ENCODE measurements at regions not wholly inside any gene's neighbourhood (a gene's known extent, or its start where the extent isn't known, plus 50 kb on each side); places are given as distances from the start of the nearest gene placed in this dataset.

DNA sequence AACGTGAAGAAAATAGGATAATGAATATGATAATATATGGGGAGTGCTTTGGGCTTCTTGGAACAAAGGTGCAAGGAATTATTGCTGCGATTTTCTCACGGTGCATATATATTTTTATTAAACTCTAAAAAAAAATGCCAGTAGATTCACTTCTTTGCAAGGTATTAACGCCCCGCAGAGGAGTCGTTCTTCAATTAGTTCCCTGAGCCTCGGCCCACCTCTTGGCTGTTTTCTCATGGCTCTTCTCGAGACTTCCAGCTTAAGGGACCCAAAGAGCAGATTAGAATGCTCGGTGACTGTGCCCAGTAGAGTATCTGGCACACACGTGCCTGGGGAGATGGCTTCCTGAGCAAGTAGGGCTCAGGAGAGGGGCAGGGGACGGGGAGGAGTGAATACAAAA is 367.4 kb downstream of the MID1IP1 start:
- DNase-seq (ENCODE audit: insufficient read length) = no peak
- no peak for FAIRE-seq

DNA sequence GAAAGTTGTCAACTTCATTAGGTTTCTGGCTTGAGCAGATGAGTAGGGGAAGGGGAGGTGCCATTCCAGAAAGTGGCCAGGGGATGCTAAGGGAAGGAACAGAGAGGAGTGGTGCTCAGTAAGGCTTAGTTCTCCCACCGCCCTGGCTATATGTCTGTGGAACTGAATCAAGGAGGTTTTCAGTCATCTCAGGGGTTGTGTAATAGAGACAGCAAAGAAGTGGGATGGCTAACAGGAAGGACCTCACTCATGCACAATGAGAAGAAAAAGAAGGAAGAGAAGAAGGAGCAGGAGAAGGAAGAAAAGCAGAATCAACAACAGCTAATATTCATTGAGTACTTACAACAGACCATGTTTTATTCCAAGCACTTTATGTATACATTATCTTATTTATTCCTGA is 368.7 kb downstream of the MID1IP1 start:
- FAIRE-seq (no peak), DNase-seq (ENCODE audit: insufficient read length) (no peak)
- TF ChIP-seq TAF1 (IDR thresholded peaks at IDR 0.05; ENCODE audit: borderline replicate concordance, low read depth, low read length) (no peak), POLR2AphosphoS5 (IDR thresholded peaks at IDR 0.05; ENCODE audit: low read depth, low read length) (no peak), POLR2A (IDR thresholded peaks at IDR 0.05; ENCODE audit: low read depth, low read length) (no peak)

More for the DNA sequence above, 367.4 kb downstream of the MID1IP1 start:
- TF ChIP-seq POLR2AphosphoS5 (IDR thresholded peaks at IDR 0.05; ENCODE audit: low read depth, low read length) (no peak), TAF1 (IDR thresholded peaks at IDR 0.05; ENCODE audit: borderline replicate concordance, low read depth, low read length) (no peak), POLR2A (IDR thresholded peaks at IDR 0.05; ENCODE audit: low read depth, low read length) (no peak)

DNA sequence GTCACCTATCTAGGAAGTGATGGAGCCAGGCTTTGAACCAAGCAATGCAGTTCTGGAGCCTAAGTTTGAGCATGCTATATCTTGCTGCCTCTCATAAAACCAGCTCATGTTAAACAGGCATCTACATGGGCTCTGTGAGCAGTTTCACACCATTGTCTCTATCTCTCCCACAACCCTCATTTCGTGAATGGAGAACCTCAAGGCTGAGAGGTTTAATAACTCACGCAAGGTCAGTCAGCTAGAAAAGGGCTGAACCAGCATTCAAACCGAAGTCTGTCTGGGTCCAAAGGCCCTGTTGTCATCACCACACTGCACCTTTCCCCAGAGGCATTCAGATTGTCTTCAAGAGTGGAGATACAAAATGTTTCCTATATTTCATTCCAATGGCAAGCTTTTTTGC is 369.2 kb downstream of the MID1IP1 start:
- TF ChIP-seq TAF1 (IDR thresholded peaks at IDR 0.05; ENCODE audit: borderline replicate concordance, low read depth, low read length) = no peak
- no peak for TF ChIP-seq POLR2AphosphoS5 (IDR thresholded peaks at IDR 0.05; ENCODE audit: low read depth, low read length)
- TF ChIP-seq POLR2A (IDR thresholded peaks at IDR 0.05; ENCODE audit: low read depth, low read length) = no peak
- no peak for DNase-seq (ENCODE audit: insufficient read length)
- FAIRE-seq = no peak

DNA sequence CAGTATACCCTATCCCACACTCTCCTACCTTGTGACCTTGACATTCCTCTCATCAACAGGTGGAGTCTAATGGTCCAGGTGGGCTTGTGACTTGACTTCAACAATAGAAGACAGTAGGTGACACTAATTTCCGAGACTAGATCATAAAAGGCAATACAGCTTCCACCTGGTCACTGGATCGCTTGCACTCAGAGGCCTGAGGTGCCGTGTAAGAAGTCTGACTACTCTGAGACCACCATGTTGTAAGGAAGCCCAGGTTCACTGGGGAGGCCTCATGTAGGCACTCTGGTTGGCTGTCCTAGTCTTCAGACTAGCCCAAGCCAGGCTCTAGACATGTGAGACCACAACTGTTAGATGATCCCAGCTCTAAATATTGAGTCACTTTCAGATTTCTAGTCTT is 370.4 kb downstream of the MID1IP1 start:
- DNase-seq (ENCODE audit: insufficient read length) (no peak), FAIRE-seq (no peak)
- TF ChIP-seq POLR2A (IDR thresholded peaks at IDR 0.05; ENCODE audit: low read depth, low read length) (no peak), TAF1 (IDR thresholded peaks at IDR 0.05; ENCODE audit: borderline replicate concordance, low read depth, low read length) (no peak), POLR2AphosphoS5 (IDR thresholded peaks at IDR 0.05; ENCODE audit: low read depth, low read length) (no peak)

DNA sequence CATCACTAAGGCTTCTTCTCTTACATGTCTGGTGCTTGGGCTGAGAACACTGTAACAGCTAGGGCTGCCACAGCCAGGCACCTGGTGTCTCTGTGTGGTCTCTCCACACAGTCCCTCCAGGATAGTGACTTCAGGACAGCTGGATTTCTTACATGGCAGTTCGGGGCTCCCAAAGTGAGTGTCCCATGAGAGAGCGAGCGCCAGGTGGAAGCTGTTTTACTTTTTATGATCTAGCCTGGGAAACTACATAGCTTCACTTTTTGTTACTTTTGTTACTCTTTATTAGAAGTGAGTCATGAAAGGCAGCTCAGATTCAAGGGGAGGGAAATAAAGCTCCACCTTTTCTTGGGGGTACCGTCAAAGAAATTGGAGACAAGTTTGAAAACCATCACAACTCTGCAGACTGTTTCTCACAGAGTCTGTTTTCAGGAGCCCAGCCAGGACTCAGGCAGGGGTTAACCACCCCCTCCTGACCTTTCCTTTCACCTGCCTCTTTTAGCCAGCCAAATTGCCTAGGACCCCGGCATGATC is 373.0 kb downstream of the MID1IP1 start:
- TF ChIP-seq TAF1 (IDR thresholded peaks at IDR 0.05; ENCODE audit: borderline replicate concordance, low read depth, low read length) (no peak), POLR2AphosphoS5 (IDR thresholded peaks at IDR 0.05; ENCODE audit: low read depth, low read length) (no peak), POLR2A (IDR thresholded peaks at IDR 0.05; ENCODE audit: low read depth, low read length) (no peak)
- no peak for DNase-seq (ENCODE audit: insufficient read length)
- no peak for FAIRE-seq

DNA sequence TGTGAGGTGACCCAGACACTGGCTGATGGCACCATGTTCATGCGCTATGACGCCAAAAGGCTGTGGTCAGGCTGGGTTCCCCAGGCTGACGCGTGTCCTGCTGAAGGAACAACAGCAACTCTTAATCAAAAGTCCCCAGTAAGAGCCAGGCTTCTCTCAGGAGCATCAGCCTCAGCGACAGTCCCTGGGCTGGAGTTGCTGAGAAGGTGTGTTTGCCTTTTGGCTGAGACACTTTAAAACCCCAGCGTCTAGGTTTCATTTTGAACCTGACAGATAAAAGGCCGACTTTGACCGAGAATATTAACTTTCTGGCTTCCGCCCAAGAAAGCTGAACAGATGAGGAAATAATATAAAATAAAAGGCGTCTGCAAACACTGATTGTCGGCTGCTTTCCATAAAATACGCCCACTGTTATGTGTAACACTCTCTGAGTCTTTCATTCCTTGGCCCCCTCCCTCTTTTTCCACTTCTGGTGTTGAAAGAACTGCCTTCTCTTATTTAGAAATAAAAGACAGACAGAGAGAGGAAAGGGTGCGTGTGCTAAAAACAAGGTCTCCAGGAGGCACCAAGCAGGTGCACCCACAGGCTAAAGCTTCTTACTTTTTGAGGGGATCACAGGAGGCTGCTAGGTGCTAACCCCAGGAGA is 373.6 kb downstream of the MID1IP1 start:
- TF ChIP-seq TAF1 (IDR thresholded peaks at IDR 0.05; ENCODE audit: borderline replicate concordance, low read depth, low read length) (no peak), POLR2AphosphoS5 (IDR thresholded peaks at IDR 0.05; ENCODE audit: low read depth, low read length) (no peak), POLR2A (IDR thresholded peaks at IDR 0.05; ENCODE audit: low read depth, low read length) (no peak)
- DNase-seq (ENCODE audit: insufficient read length) = no peak
- peak; percentile 5 for FAIRE-seq

DNA sequence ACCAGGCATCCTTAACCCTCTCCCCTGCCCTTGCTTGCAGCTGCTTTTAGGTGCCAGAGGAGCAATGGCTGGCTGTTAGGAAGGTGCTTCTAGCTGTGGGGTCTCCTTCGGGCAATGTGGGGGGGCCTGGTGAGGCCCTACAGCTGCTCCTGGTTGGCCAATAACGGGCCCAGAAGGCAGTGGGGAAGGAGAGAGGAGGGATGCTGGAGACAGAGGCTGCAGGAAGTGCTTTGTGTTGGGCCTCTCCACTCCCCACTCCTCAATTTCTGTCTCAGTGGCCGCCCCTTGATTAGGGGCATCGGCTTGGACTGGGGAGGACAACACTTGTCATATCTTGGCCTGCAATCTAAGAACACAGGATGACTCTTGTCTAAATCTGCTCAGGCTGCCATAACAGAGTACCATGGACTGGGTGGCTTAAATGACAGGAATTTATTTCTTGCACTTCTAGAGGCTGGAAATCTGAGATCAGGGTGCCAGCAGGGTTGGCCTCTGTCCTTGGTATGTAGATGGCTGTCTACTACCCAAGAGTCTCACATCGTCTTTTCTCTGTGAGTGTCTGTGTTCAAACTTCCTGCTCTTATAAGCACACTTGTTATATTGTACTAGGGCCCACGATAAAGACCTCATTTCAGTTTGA is 374.3 kb downstream of the MID1IP1 start:
- FAIRE-seq (no peak), DNase-seq (ENCODE audit: insufficient read length) (no peak)
- TF ChIP-seq POLR2AphosphoS5 (IDR thresholded peaks at IDR 0.05; ENCODE audit: low read depth, low read length) (no peak), TAF1 (IDR thresholded peaks at IDR 0.05; ENCODE audit: borderline replicate concordance, low read depth, low read length) (no peak), POLR2A (IDR thresholded peaks at IDR 0.05; ENCODE audit: low read depth, low read length) (no peak)

DNA sequence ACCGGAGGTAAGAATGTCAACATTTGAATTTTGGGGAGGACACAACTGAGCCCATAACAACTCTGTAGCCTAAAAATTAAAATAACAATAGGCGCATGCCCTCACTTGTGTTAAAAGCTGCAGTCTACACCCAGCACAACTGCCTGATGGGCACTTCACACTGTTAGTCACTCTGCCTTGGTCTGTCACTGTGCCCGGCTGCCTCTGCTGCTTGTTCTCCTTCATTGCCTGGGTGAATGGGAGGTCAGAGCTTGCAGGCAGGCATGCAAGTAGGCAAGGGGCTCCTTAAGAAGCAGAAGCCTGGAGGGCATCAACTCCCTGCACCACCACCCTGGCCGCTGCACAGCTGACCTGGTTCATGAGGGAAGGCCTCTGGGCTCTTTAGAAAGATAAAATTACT is 374.8 kb downstream of the MID1IP1 start:
- FAIRE-seq (no peak), DNase-seq (ENCODE audit: insufficient read length) (no peak)
- no peak for TF ChIP-seq POLR2A (IDR thresholded peaks at IDR 0.05; ENCODE audit: low read depth, low read length)
- no peak for TF ChIP-seq POLR2AphosphoS5 (IDR thresholded peaks at IDR 0.05; ENCODE audit: low read depth, low read length)
- no peak for TF ChIP-seq TAF1 (IDR thresholded peaks at IDR 0.05; ENCODE audit: borderline replicate concordance, low read depth, low read length)

DNA sequence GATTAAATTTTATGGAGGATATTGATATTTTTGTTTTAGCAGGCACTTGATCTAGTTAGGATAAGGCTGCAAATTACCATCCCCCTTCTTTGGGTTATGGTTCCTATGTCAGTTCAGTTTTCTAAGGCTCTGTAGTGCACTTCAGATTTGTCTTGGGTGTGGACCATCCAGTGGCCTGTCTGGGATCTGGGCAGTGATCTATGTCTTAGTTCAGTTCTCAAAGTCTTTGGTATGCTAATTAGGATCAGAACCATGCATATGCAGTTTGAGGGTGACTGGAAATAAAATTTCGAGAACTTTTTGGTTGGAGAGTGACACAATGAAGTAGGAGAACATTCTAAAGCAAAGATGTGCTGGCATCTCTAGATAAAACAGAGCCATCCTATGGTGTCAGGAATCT is 388.2 kb downstream of the MID1IP1 start:
- FAIRE-seq (no peak), DNase-seq (ENCODE audit: insufficient read length) (no peak)
- TF ChIP-seq POLR2AphosphoS5 (IDR thresholded peaks at IDR 0.05; ENCODE audit: low read depth, low read length) (no peak), POLR2A (IDR thresholded peaks at IDR 0.05; ENCODE audit: low read depth, low read length) (no peak), TAF1 (IDR thresholded peaks at IDR 0.05; ENCODE audit: borderline replicate concordance, low read depth, low read length) (no peak)

DNA sequence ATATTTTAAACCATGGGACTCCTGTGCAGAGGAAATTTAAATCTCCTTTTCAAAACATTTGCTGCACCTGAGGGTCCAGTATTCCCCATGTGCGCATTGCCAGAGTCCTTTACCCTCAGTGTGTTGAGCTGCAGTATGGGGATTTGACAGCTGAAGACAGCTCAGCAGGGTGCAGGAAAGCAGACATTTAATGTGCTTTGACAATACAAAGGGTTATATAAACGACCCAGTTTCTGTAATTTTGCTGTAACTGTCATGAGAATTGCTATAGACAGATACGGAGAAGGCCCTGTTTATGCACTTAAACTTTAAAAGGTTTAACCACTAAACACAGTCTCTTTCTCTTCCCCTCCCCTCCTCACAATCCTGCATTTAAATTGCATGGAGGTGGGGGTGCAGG is 393.4 kb downstream of the MID1IP1 start:
- no peak for TF ChIP-seq TAF1 (IDR thresholded peaks at IDR 0.05; ENCODE audit: borderline replicate concordance, low read depth, low read length)
- TF ChIP-seq POLR2A (IDR thresholded peaks at IDR 0.05; ENCODE audit: low read depth, low read length) = no peak
- no peak for TF ChIP-seq POLR2AphosphoS5 (IDR thresholded peaks at IDR 0.05; ENCODE audit: low read depth, low read length)
- no peak for FAIRE-seq
- DNase-seq (ENCODE audit: insufficient read length) = no peak

DNA sequence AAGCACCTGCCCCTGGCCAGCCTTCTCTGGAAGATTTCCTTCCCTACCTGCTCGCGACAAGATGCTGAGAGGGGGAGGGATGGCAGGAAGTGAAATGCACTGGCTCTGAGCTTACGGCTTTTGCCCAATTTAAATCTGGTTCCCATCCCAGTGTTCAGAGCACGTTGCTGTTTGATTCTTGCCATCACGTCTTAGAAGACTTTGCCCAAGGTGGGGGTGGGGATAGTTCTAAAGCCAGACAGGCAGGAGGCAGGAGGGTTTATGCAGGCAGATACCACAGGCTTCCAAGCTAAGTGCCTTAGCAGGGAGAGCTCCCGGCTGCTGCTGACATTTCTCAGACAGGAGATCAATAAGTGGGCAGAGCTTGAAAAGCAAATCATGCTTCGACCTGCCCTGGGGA is 393.9 kb downstream of the MID1IP1 start:
- DNase-seq (ENCODE audit: insufficient read length) = no peak
- TF ChIP-seq POLR2A (IDR thresholded peaks at IDR 0.05; ENCODE audit: low read depth, low read length) (no peak), POLR2AphosphoS5 (IDR thresholded peaks at IDR 0.05; ENCODE audit: low read depth, low read length) (no peak), TAF1 (IDR thresholded peaks at IDR 0.05; ENCODE audit: borderline replicate concordance, low read depth, low read length) (no peak)

More for the DNA sequence above, 393.9 kb downstream of the MID1IP1 start:
- FAIRE-seq = peak; percentile 17

All from GM12892 (cell line).